ENCODE measurements at regions not wholly inside any gene's neighbourhood (a gene's known extent, or its start where the extent isn't known, plus 50 kb on each side); places are given as distances from the start of the nearest gene placed in this dataset.

- Histone ChIP-seq H3K36me3 (ENCODE audit: control insufficient read depth in 2 of 3, insufficient read depth in 3 of 3, low read length in 3 of 3) (no peaks in the 10 kb centered on the region), H3K4me3 (ENCODE audit: low read length in 3 of 3) (no peak overlapping the region), H3K9ac (ENCODE audit: low read length in 3 of 3) (no peak overlapping the region), H3K9me3 (ENCODE audit: control insufficient read depth in 2 of 3, insufficient read depth in 1 of 3, low read length in 3 of 3) (peaks cover 0 to 13% (median 1%) of the 10 kb centered on the region in 3 donors), H3K4me1 (ENCODE audit: control insufficient read depth in 2 of 3, insufficient read depth in 2 of 3, low read depth in 1 of 3, low read length in 3 of 3) (no peaks in the 10 kb centered on the region), H3K27me3 (ENCODE audit: control insufficient read depth, insufficient read depth, low read length) (no peaks in the 10 kb centered on the region), H3K27ac (ENCODE audit: low read depth in 2 of 2, low read length in 2 of 2) (no peak overlapping the region)
- intact Hi-C loops (cut with DNase I), result no loop called here
- no peak for TF ChIP-seq CTCF (IDR thresholded peaks at IDR 0.05; ENCODE audit: borderline replicate concordance, extremely low read depth, insufficient read depth)
- DNase-seq, result peak in 4 of 5 donors; percentile 10 to 55 (median 30)
- FAIRE-seq, result no peak
Measured at GRCh38 chr14:104244221-104245011, 106.0 kb downstream of the KIF26A start.

- H3K27me3 ChIP-seq (ENCODE audit: control insufficient read depth, insufficient read depth, low read length), result no peaks in the 10 kb centered on the region
- H3K36me3 ChIP-seq (ENCODE audit: control insufficient read depth in 2 of 3, insufficient read depth in 3 of 3, low read length in 3 of 3), result no peaks in the 10 kb centered on the region
- peaks cover 0 to 13% (median 1%) of the 10 kb centered on the region in 3 donors for H3K9me3 ChIP-seq (ENCODE audit: control insufficient read depth in 2 of 3, insufficient read depth in 1 of 3, low read length in 3 of 3)
- no peak for FAIRE-seq
- peak in 1 of 5 donors; percentile 1 for DNase-seq
- H3K27ac ChIP-seq (ENCODE audit: low read depth in 2 of 2, low read length in 2 of 2), result no peak overlapping the region
- no peak for TF ChIP-seq CTCF (IDR thresholded peaks at IDR 0.05; ENCODE audit: borderline replicate concordance, extremely low read depth, insufficient read depth)
- H3K9ac ChIP-seq (ENCODE audit: low read length in 3 of 3), result no peak overlapping the region
- no peaks in the 10 kb centered on the region for H3K4me1 ChIP-seq (ENCODE audit: control insufficient read depth in 2 of 3, insufficient read depth in 2 of 3, low read depth in 1 of 3, low read length in 3 of 3)
- no peak overlapping the region for H3K4me3 ChIP-seq (ENCODE audit: low read length in 3 of 3)
- intact Hi-C loops (cut with DNase I), result no loop called here
Measured at GRCh38 chr14:104245075-104245474, 106.7 kb downstream of the KIF26A start.

- no peaks in the 10 kb centered on the region for H3K4me1 ChIP-seq (ENCODE audit: control insufficient read depth in 2 of 3, insufficient read depth in 2 of 3, low read depth in 1 of 3, low read length in 3 of 3)
- no peak for TF ChIP-seq CTCF (IDR thresholded peaks at IDR 0.05; ENCODE audit: borderline replicate concordance, extremely low read depth, insufficient read depth)
- intact Hi-C loops (cut with DNase I), result no loop called here
- H3K27ac ChIP-seq (ENCODE audit: low read depth in 2 of 2, low read length in 2 of 2), result no peak overlapping the region
- H3K9me3 ChIP-seq (ENCODE audit: control insufficient read depth in 2 of 3, insufficient read depth in 1 of 3, low read length in 3 of 3), result peaks cover 0 to 13% (median 1%) of the 10 kb centered on the region in 3 donors
- FAIRE-seq, result no peak
- H3K9ac ChIP-seq (ENCODE audit: low read length in 3 of 3), result no peak overlapping the region
- H3K4me3 ChIP-seq (ENCODE audit: low read length in 3 of 3), result no peak overlapping the region
- H3K36me3 ChIP-seq (ENCODE audit: control insufficient read depth in 2 of 3, insufficient read depth in 3 of 3, low read length in 3 of 3), result no peaks in the 10 kb centered on the region
- no peaks in the 10 kb centered on the region for H3K27me3 ChIP-seq (ENCODE audit: control insufficient read depth, insufficient read depth, low read length)
- no peak for DNase-seq
Measured at GRCh38 chr14:104245723-104246122, 107.3 kb downstream of the KIF26A start.
